B cell (primary cell): ENCODE measurements at regions not wholly inside any gene's neighbourhood (a gene's known extent, or its start where the extent isn't known, plus 50 kb on each side); places are given as distances from the start of the nearest gene placed in this dataset.

Experiments used
- ATAC-seq: fragments of 200-7000 bp; cut with Tn5 transposase; one replicate; pipeline ENCODE4 v1.10.0; 2021; ENCODE audit warnings: low read depth, mild to moderate bottlenecking, moderate number of reproducible peaks, moderate library complexity
- CTCF ChIA-PET: fragments of 350-600 bp; sonication (Branson Sonifier 250); formaldehyde crosslinking; loops from one replicate; lab custom pipeline; 2021; ENCODE audit warnings: antibody characterized with exemption, inconsistent platforms; lab: Charles Lee
- POLR2A ChIA-PET: fragments of 350-600 bp; sonication (Branson Sonifier 250); formaldehyde crosslinking; loops from one replicate; lab custom pipeline; 2021; ENCODE audit warnings: antibody characterized with exemption; lab: Charles Lee
- DNase-seq: peaks from one replicate; pipeline ENCODE4 v3.0.0; 2013
- H2AFZ ChIP-seq: 2 replicates; pipeline ENCODE4 v1.6.1; 2012; ENCODE audit warnings: mild to moderate bottlenecking, low read depth, low read length; ENCODE audit not compliant: insufficient read depth, poor library complexity, severe bottlenecking
- H3K27ac ChIP-seq, 2 donors: 1 replicate in 1 of 2; 2 replicates in 1 of 2; pipeline ENCODE4 v1.5.1; 2012 to 2013; ENCODE audit warnings: low read length in 2 of 2, mild to moderate bottlenecking in 2 of 2, moderate library complexity in 1 of 2
- H3K27me3 ChIP-seq, 4 experiments: fragments of 200-600 bp in 1 of 4; sonication (generic) in 1 of 4; replicated peaks in 1 of 4; 1 replicate in 2 of 4; 2 replicates in 2 of 4; pipeline versions ENCODE4 v1.6.1 to v1.7.0; 2013 to 2016; ENCODE audit warnings: low read length in 3 of 4, mild to moderate bottlenecking in 2 of 4, mixed read lengths in 1 of 4, moderate library complexity in 1 of 4; ENCODE audit not compliant: insufficient read depth in 4 of 4, control insufficient read depth in 3 of 4; ENCODE audit errors: control extremely low read depth in 1 of 4
- H3K36me3 ChIP-seq, 2 experiments: replicated peaks in 1 of 2; 1 replicate in 1 of 2; 2 replicates in 1 of 2; pipeline versions ENCODE4 v1.6.1 to v1.7.1; 2013; ENCODE audit warnings: low read length in 1 of 2; ENCODE audit not compliant: insufficient read depth in 2 of 2, control insufficient read depth in 1 of 2; ENCODE audit errors: control extremely low read depth in 1 of 2, extremely low read depth in 1 of 2
- H3K4me1 ChIP-seq, 2 donors: fragments of 200-600 bp in 1 of 2; sonication (generic) in 1 of 2; 1 replicate in 1 of 2; 2 replicates in 1 of 2; pipeline versions ENCODE4 v1.5.1 to v1.6.1; 2013 to 2017; ENCODE audit warnings: low read length in 2 of 2; ENCODE audit not compliant: control insufficient read depth in 2 of 2, insufficient read depth in 2 of 2
- H3K4me2 ChIP-seq: replicated peaks from 2 replicates; pipeline ENCODE3; 2012; ENCODE audit warnings: mild to moderate bottlenecking, low read depth, low read length; ENCODE audit not compliant: poor library complexity, severe bottlenecking
- H3K4me3 ChIP-seq, 5 experiments: fragments of 200-600 bp in 1 of 5; sonication (generic) in 1 of 5; 1 replicate in 3 of 5; 2 replicates in 2 of 5; pipeline versions ENCODE4 v1.5.1 to v1.7.0; 2011 to 2016; ENCODE audit warnings: low read length in 4 of 5, mild to moderate bottlenecking in 4 of 5, low read depth in 2 of 5, control low read depth in 1 of 5, moderate library complexity in 1 of 5; ENCODE audit not compliant: insufficient read depth in 1 of 5; ENCODE audit errors: control extremely low read depth in 1 of 5, extremely low read depth in 1 of 5
- H3K79me2 ChIP-seq: fragments of 200-600 bp; sonication (generic); one replicate; pipeline ENCODE4 v1.6.0; 2016; ENCODE audit warnings: low read length; ENCODE audit not compliant: control insufficient read depth, insufficient read depth
- H3K9ac ChIP-seq: fragments of 200-600 bp; sonication (generic); 2 replicates; pipeline ENCODE4 v1.6.1; 2017; ENCODE audit warnings: mild to moderate bottlenecking, low read length, moderate library complexity
- H3K9me3 ChIP-seq, 3 donors: one replicate each; pipeline versions ENCODE4 v1.6.1 to v1.7.1; 2013; ENCODE audit warnings: low read length in 2 of 3; ENCODE audit not compliant: control insufficient read depth in 2 of 3, insufficient read depth in 1 of 3; ENCODE audit errors: control extremely low read depth in 1 of 3
- H4K20me1 ChIP-seq: 2 replicates; pipeline ENCODE4 v1.6.0; 2012; ENCODE audit warnings: mild to moderate bottlenecking, low read length; ENCODE audit not compliant: insufficient read depth, control insufficient read depth, poor library complexity, severe bottlenecking
- H3K27ac Mint-ChIP-seq: one replicate; pipeline ENCODE4 v1.8.0; 2021; ENCODE audit warnings: mixed read lengths
- H3K27me3 Mint-ChIP-seq: one replicate; pipeline ENCODE4 v1.8.0; 2021; ENCODE audit warnings: mixed read lengths
- H3K4me1 Mint-ChIP-seq: one replicate; pipeline ENCODE4 v1.8.0; 2021; ENCODE audit warnings: mixed read lengths
- H3K4me3 Mint-ChIP-seq: one replicate; pipeline ENCODE4 v1.8.0; 2021; ENCODE audit warnings: mixed read lengths
- H3K9me3 Mint-ChIP-seq: one replicate; pipeline ENCODE4 v1.8.0; 2022; ENCODE audit warnings: mixed read lengths; ENCODE audit not compliant: insufficient read depth
- EZH2 ChIP-seq: IDR thresholded peaks from 2 replicates; pipeline ENCODE4 v1.6.1; 2012; ENCODE audit warnings: borderline replicate concordance, low read depth, mild to moderate bottlenecking, moderate library complexity, low read length; ENCODE audit not compliant: insufficient read depth, poor library complexity, severe bottlenecking
- WGBS: methylation state at CpG from one replicate; pipeline ENCODE4 v1.1.5; 2013; ENCODE audit warnings: missing lambda C conversion rate; ENCODE audit not compliant: insufficient coverage; 5-methylcytosine and 5-hydroxymethylcytosine counted together
- intact Hi-C: fragments of 100-400 bp; cut with micrococcal nuclease; formaldehyde crosslinking; loops from one replicate; pipeline ENCODE4 v1.10.0; 2022
- TF ChIP-seq, protein P1 (sequence below): fragments of 200-600 bp; IDR thresholded peaks from one replicate; pipeline ENCODE4 v1.8.0; 2022; ENCODE audit warnings: antibody characterized with exemption, mild to moderate bottlenecking

DNA sequence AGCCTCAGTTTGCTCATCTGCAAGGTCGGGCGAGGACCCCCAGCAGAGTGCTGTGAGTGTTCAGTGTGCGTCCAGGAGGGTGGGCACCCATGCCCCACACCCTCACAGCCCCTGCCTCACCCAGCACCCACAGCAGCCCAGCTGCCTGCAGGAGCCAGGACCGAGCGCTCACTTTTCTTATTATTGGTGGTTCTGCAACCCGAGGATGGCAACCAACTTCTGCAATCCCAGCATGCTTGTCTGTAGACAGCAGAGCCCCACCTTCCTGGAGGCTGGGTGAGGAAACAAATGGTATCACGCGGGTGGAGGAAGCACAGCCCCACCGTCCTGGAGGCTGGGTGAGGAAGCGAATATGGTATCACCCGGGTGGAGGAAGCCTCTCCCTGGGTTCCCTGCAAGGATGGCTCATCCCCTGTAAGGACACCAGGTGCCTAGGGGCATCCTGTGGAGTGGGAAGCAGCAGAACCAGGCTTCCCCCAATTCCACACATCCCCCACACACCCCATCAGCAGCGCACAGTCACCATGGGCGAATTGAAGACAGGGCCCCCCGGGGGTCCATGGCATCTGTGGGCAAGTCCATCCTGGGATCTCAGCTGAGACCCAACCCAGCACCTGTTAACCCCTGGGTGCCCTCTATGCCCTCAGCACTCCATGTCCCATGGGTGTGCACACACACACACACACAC, 220.5 kb upstream of the RAB6C start:
- intact Hi-C loops, result no loop called here
- CTCF ChIA-PET, result no interaction called here
- WGBS, result 38% methylated on average over 12 of the region's 14 CpGs
- H3K79me2 ChIP-seq, result no peaks in the 10 kb centered on the region
- no peak overlapping the region for H3K27ac ChIP-seq
- no peak overlapping the region for H3K27ac Mint-ChIP-seq
- H3K4me1 Mint-ChIP-seq, result no peaks in the 10 kb centered on the region
- POLR2A ChIA-PET, result no interaction called here
- H4K20me1 ChIP-seq, result no peaks in the 10 kb centered on the region
- H3K36me3 ChIP-seq, result no peaks in the 10 kb centered on the region
- DNase-seq, result no peak
- no peak overlapping the region for H3K4me3 Mint-ChIP-seq
- H3K9me3 Mint-ChIP-seq, result no peaks in the 10 kb centered on the region
- peak overlapping the region; percentile 23 for H3K4me2 ChIP-seq
- TF ChIP-seq, protein P1, sequence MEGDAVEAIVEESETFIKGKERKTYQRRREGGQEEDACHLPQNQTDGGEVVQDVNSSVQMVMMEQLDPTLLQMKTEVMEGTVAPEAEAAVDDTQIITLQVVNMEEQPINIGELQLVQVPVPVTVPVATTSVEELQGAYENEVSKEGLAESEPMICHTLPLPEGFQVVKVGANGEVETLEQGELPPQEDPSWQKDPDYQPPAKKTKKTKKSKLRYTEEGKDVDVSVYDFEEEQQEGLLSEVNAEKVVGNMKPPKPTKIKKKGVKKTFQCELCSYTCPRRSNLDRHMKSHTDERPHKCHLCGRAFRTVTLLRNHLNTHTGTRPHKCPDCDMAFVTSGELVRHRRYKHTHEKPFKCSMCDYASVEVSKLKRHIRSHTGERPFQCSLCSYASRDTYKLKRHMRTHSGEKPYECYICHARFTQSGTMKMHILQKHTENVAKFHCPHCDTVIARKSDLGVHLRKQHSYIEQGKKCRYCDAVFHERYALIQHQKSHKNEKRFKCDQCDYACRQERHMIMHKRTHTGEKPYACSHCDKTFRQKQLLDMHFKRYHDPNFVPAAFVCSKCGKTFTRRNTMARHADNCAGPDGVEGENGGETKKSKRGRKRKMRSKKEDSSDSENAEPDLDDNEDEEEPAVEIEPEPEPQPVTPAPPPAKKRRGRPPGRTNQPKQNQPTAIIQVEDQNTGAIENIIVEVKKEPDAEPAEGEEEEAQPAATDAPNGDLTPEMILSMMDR, result no peak
- no peak for TF ChIP-seq EZH2
- ATAC-seq, result no peak
- no peaks in the 10 kb centered on the region for H3K27me3 Mint-ChIP-seq
- no peak overlapping the region for H3K9ac ChIP-seq
- H3K9me3 ChIP-seq, result peaks cover 0 to 8% (median 0%) of the 10 kb centered on the region in 3 donors
- no peaks in the 10 kb centered on the region for H3K4me1 ChIP-seq
- no peaks in the 10 kb centered on the region for H3K27me3 ChIP-seq
- no peak overlapping the region for H3K4me3 ChIP-seq
- peak overlapping the region; percentile 28 for H2AFZ ChIP-seq

DNA sequence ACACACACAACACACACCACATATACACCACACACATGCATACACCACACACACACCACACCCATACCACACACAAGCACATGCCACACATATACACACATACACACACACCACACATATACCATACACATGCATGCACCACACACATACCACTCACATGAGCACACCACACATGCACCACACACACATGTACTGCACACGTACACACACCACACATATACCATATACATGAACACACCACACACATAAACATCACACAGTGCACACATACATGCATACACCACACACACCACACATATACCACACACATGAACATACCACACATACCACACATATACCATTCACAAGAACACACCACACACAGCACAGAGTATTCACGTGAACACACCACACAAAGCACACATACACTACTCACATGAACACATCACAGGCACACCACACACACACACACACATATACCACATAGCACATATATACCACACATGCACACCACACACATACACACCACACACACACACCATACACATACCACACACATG, 219.9 kb upstream of the RAB6C start:
- POLR2A ChIA-PET, result no interaction called here
- no peaks in the 10 kb centered on the region for H3K79me2 ChIP-seq
- H3K9ac ChIP-seq, result no peak overlapping the region
- ATAC-seq (no peak), DNase-seq (no peak)
- H4K20me1 ChIP-seq, result no peaks in the 10 kb centered on the region
- no peak overlapping the region for H3K4me2 ChIP-seq
- no peaks in the 10 kb centered on the region for H3K36me3 ChIP-seq
- no peaks in the 10 kb centered on the region for H3K27me3 ChIP-seq
- CTCF ChIA-PET, result no interaction called here
- H3K4me3 ChIP-seq, result no peak overlapping the region
- 97% methylated on average over 2 of the region's 2 CpGs for WGBS
- Mint-ChIP-seq H3K27ac (no peak overlapping the region), H3K4me3 (no peak overlapping the region), H3K4me1 (no peaks in the 10 kb centered on the region), H3K9me3 (no peaks in the 10 kb centered on the region), H3K27me3 (no peaks in the 10 kb centered on the region)
- TF ChIP-seq EZH2, result no peak
- TF ChIP-seq, protein P1, result no peak
- H2AFZ ChIP-seq, result no peak overlapping the region
- no peak overlapping the region for H3K27ac ChIP-seq
- intact Hi-C loops, result no loop called here
- no peaks in the 10 kb centered on the region for H3K4me1 ChIP-seq
- H3K9me3 ChIP-seq, result peaks cover 0 to 8% (median 0%) of the 10 kb centered on the region in 3 donors
